ENCODE measurements at regions not wholly inside any gene's neighbourhood (a gene's known extent, or its start where the extent isn't known, plus 50 kb on each side); places are given as distances from the start of the nearest gene placed in this dataset.

GRCh38 chr18:76593843-76594242 lies 98.8 kb upstream of the ZNF516 start:
- DNase-seq = no peak
- Histone ChIP-seq H4K20me1 (ENCODE audit: insufficient read depth) (no peaks in the 10 kb centered on the region), H3K27ac (no peak overlapping the region), H3K9me3 (ENCODE audit: low read depth) (no peaks in the 10 kb centered on the region), H3K36me3 (ENCODE audit: low read depth) (no peaks in the 10 kb centered on the region), H3K4me2 (ENCODE audit: unreplicated experiment) (no peak overlapping the region), H3K79me2 (ENCODE audit: insufficient read depth) (no peaks in the 10 kb centered on the region), H3K4me3 (no peak overlapping the region), H3K9me2 (ENCODE audit: insufficient read depth) (no peaks in the 10 kb centered on the region), H3K27me3 (replicated peaks; ENCODE audit: insufficient read depth) (no peaks in the 10 kb centered on the region), H2AFZ (no peak overlapping the region), H3F3A (ENCODE audit: insufficient read depth) (no peaks in the 10 kb centered on the region), H3K9ac (no peak overlapping the region), H3K4me1 (ENCODE audit: insufficient read depth) (0 out of 2 replicates have a peak, but pooled peaks cover 4% of the 10 kb centered on the region)
- WGBS, 2 experiments (ENCODE audit: low coverage in 1 of 2, low lambda C conversion rate in 2 of 2, missing lambda C conversion rate in 2 of 2) = 57 to 62% methylated on average over 2 of the region's 2 CpGs
- TF ChIP-seq EZH2phosphoT487 (IDR thresholded peaks at IDR 0.05; ENCODE audit: insufficient read depth, low read depth) (no peak), EZH2 (IDR thresholded peaks at IDR 0.05; ENCODE audit: insufficient read depth, poor library complexity, severe bottlenecking) (no peak)
- in situ Hi-C loops (cut with MboI) = no loop called here

- in situ Hi-C loops (cut with MboI) = no loop called here
- Histone ChIP-seq H3K79me2 (ENCODE audit: insufficient read depth) (no peaks in the 10 kb centered on the region), H3K9ac (no peak overlapping the region), H3K27me3 (replicated peaks; ENCODE audit: insufficient read depth) (no peaks in the 10 kb centered on the region), H3F3A (ENCODE audit: insufficient read depth) (no peaks in the 10 kb centered on the region), H3K4me2 (ENCODE audit: unreplicated experiment) (no peak overlapping the region), H3K27ac (no peak overlapping the region), H3K9me2 (ENCODE audit: insufficient read depth) (no peaks in the 10 kb centered on the region), H3K4me1 (ENCODE audit: insufficient read depth) (0 out of 2 replicates have a peak, but pooled peaks cover 4% of the 10 kb centered on the region), H3K9me3 (ENCODE audit: low read depth) (no peaks in the 10 kb centered on the region), H3K36me3 (ENCODE audit: low read depth) (no peaks in the 10 kb centered on the region), H3K4me3 (no peak overlapping the region), H4K20me1 (ENCODE audit: insufficient read depth) (no peaks in the 10 kb centered on the region), H2AFZ (no peak overlapping the region)
- 85 to 86% methylated on average over 10 of the region's 10 CpGs for WGBS, 2 experiments (ENCODE audit: low coverage in 1 of 2, low lambda C conversion rate in 2 of 2, missing lambda C conversion rate in 2 of 2)
- DNase-seq = no peak
- no peak for TF ChIP-seq EZH2phosphoT487 (IDR thresholded peaks at IDR 0.05; ENCODE audit: insufficient read depth, low read depth)
- no peak for TF ChIP-seq EZH2 (IDR thresholded peaks at IDR 0.05; ENCODE audit: insufficient read depth, poor library complexity, severe bottlenecking)
These were observed 97.9 kb upstream of the ZNF516 start for GRCh38 chr18:76592981-76593381.

GRCh38 chr18:76592096-76592495 lies 97.1 kb upstream of the ZNF516 start:
- Histone ChIP-seq H3K9ac (no peak overlapping the region), H3K9me3 (ENCODE audit: low read depth) (no peaks in the 10 kb centered on the region), H3K4me3 (no peak overlapping the region), H2AFZ (no peak overlapping the region), H4K20me1 (ENCODE audit: insufficient read depth) (no peaks in the 10 kb centered on the region), H3K27ac (no peak overlapping the region), H3K27me3 (replicated peaks; ENCODE audit: insufficient read depth) (no peaks in the 10 kb centered on the region), H3K36me3 (ENCODE audit: low read depth) (no peaks in the 10 kb centered on the region), H3K4me2 (ENCODE audit: unreplicated experiment) (no peak overlapping the region), H3K79me2 (ENCODE audit: insufficient read depth) (no peaks in the 10 kb centered on the region), H3F3A (ENCODE audit: insufficient read depth) (no peaks in the 10 kb centered on the region), H3K9me2 (ENCODE audit: insufficient read depth) (no peaks in the 10 kb centered on the region), H3K4me1 (ENCODE audit: insufficient read depth) (0 out of 2 replicates have a peak, but pooled peaks cover 4% of the 10 kb centered on the region)
- no peak for DNase-seq
- TF ChIP-seq EZH2phosphoT487 (IDR thresholded peaks at IDR 0.05; ENCODE audit: insufficient read depth, low read depth) = no peak
- TF ChIP-seq EZH2 (IDR thresholded peaks at IDR 0.05; ENCODE audit: insufficient read depth, poor library complexity, severe bottlenecking) = no peak
- whole genome bisulfite sequencing, 2 experiments (ENCODE audit: low coverage in 1 of 2, low lambda C conversion rate in 2 of 2, missing lambda C conversion rate in 2 of 2) = 90 to 95% methylated on average over 6 of the region's 6 CpGs
- in situ Hi-C loops (cut with MboI) = no loop called here

- Histone ChIP-seq H3K4me3 (no peak overlapping the region), H3K4me1 (ENCODE audit: insufficient read depth) (0 out of 2 replicates have a peak, but pooled peaks cover 4% of the 10 kb centered on the region), H3K9ac (no peak overlapping the region), H3K9me2 (ENCODE audit: insufficient read depth) (no peaks in the 10 kb centered on the region), H3K4me2 (ENCODE audit: unreplicated experiment) (no peak overlapping the region), H3K36me3 (ENCODE audit: low read depth) (no peaks in the 10 kb centered on the region), H3K79me2 (ENCODE audit: insufficient read depth) (no peaks in the 10 kb centered on the region), H3K27ac (no peak overlapping the region), H3K27me3 (replicated peaks; ENCODE audit: insufficient read depth) (0 out of 2 replicates have a peak, but pooled peaks cover 2% of the 10 kb centered on the region), H2AFZ (no peak overlapping the region), H4K20me1 (ENCODE audit: insufficient read depth) (no peaks in the 10 kb centered on the region), H3F3A (ENCODE audit: insufficient read depth) (no peaks in the 10 kb centered on the region), H3K9me3 (ENCODE audit: low read depth) (no peaks in the 10 kb centered on the region)
- in situ Hi-C loops (cut with MboI) = no loop called here
- no peak for TF ChIP-seq EZH2phosphoT487 (IDR thresholded peaks at IDR 0.05; ENCODE audit: insufficient read depth, low read depth)
- no peak for TF ChIP-seq EZH2 (IDR thresholded peaks at IDR 0.05; ENCODE audit: insufficient read depth, poor library complexity, severe bottlenecking)
- 83% methylated on average over 14 of the region's 14 CpGs for WGBS, 2 experiments (ENCODE audit: low coverage in 1 of 2, low lambda C conversion rate in 2 of 2, missing lambda C conversion rate in 2 of 2)
- no peak for DNase-seq
These were observed 94.8 kb upstream of the ZNF516 start for GRCh38 chr18:76589866-76590265.

- no peak for DNase-seq
These were observed 94.3 kb upstream of the ZNF516 start for GRCh38 chr18:76589316-76589715.

More at GRCh38 chr18:76589316-76589715, 94.3 kb upstream of the ZNF516 start:
- H4K20me1 ChIP-seq (ENCODE audit: insufficient read depth) = no peaks in the 10 kb centered on the region
- H2AFZ ChIP-seq = peak overlapping the region; percentile 89
- 89 to 95% methylated on average over 1 of the region's 1 CpG for WGBS, 2 experiments (ENCODE audit: low coverage in 1 of 2, low lambda C conversion rate in 2 of 2, missing lambda C conversion rate in 2 of 2)
- in situ Hi-C loops (cut with MboI) = no loop called here
- peak overlapping the region; percentile 69 for H3K4me3 ChIP-seq
- H3K79me2 ChIP-seq (ENCODE audit: insufficient read depth) = no peaks in the 10 kb centered on the region
- peak overlapping the region; percentile 78 for H3K4me2 ChIP-seq (ENCODE audit: unreplicated experiment)
- peak overlapping the region; percentile 26; the same call in 1 of the 2 replicates for H3K9ac ChIP-seq
- H3F3A ChIP-seq (ENCODE audit: insufficient read depth) = no peaks in the 10 kb centered on the region
- no peaks in the 10 kb centered on the region for H3K36me3 ChIP-seq (ENCODE audit: low read depth)
- no peak for TF ChIP-seq EZH2 (IDR thresholded peaks at IDR 0.05; ENCODE audit: insufficient read depth, poor library complexity, severe bottlenecking)
- TF ChIP-seq EZH2phosphoT487 (IDR thresholded peaks at IDR 0.05; ENCODE audit: insufficient read depth, low read depth) = no peak
- no peaks in the 10 kb centered on the region for H3K9me2 ChIP-seq (ENCODE audit: insufficient read depth)
- H3K9me3 ChIP-seq (ENCODE audit: low read depth) = no peaks in the 10 kb centered on the region
- 0 out of 2 replicates have a peak, but pooled peaks cover 4% of the 10 kb centered on the region for H3K4me1 ChIP-seq (ENCODE audit: insufficient read depth)
- H3K27me3 ChIP-seq (replicated peaks; ENCODE audit: insufficient read depth) = 0 out of 2 replicates have a peak, but pooled peaks cover 4% of the 10 kb centered on the region
- H3K27ac ChIP-seq = no peak overlapping the region
